ENCODE measurements at regions not wholly inside any gene's neighbourhood (a gene's known extent, or its start where the extent isn't known, plus 50 kb on each side); places are given as distances from the start of the nearest gene placed in this dataset.
"Not testable (repeated sequence)": the region's sequence is repeated elsewhere in the genome, so short reads cannot be mapped to it uniquely, and the experiment has no call there.

- DNase-seq (ENCODE audit: low read depth) = no peak
- no peak overlapping the region for H3K4me3 ChIP-seq (ENCODE audit: low read length)
Measured at GRCh38 chr3:65277798-65278197, 590.0 kb upstream of the ADAMTS9 start.

GRCh38 chr3:65276551-65276950, 588.8 kb upstream of the ADAMTS9 start:
- TF ChIP-seq CTCF (conservative IDR thresholded peaks at IDR 0.05; ENCODE audit: low read depth, low read length) = no peak
- no peak for DNase-seq (ENCODE audit: low read depth)
- no peak overlapping the region for H3K4me3 ChIP-seq (ENCODE audit: low read length)

More at GRCh38 chr3:65277798-65278197, 590.0 kb upstream of the ADAMTS9 start:
- TF ChIP-seq CTCF (conservative IDR thresholded peaks at IDR 0.05; ENCODE audit: low read depth, low read length) = no peak

GRCh38 chr3:65268426-65268825, 580.6 kb upstream of the ADAMTS9 start:
- no peak for DNase-seq (ENCODE audit: low read depth)
- no peak for TF ChIP-seq CTCF (conservative IDR thresholded peaks at IDR 0.05; ENCODE audit: low read depth, low read length)
- no peak overlapping the region for H3K4me3 ChIP-seq (ENCODE audit: low read length)

- no peak for DNase-seq (ENCODE audit: low read depth)
- no peak overlapping the region for H3K4me3 ChIP-seq (ENCODE audit: low read length)
- TF ChIP-seq CTCF (conservative IDR thresholded peaks at IDR 0.05; ENCODE audit: low read depth, low read length) = no peak
Measured at GRCh38 chr3:65265942-65266590, 578.3 kb upstream of the ADAMTS9 start.

- no peak for DNase-seq (ENCODE audit: low read depth)
- no peak overlapping the region for H3K4me3 ChIP-seq (ENCODE audit: low read length)
- TF ChIP-seq CTCF (conservative IDR thresholded peaks at IDR 0.05; ENCODE audit: low read depth, low read length) = no peak
Measured at GRCh38 chr3:65265511-65265910, 577.7 kb upstream of the ADAMTS9 start.

- no peak for DNase-seq (ENCODE audit: low read depth)
- no peak overlapping the region for H3K4me3 ChIP-seq (ENCODE audit: low read length)
- TF ChIP-seq CTCF (conservative IDR thresholded peaks at IDR 0.05; ENCODE audit: low read depth, low read length) = no peak
Measured at GRCh38 chr3:65262548-65262947, 574.7 kb upstream of the ADAMTS9 start.

- no peak for DNase-seq (ENCODE audit: low read depth)
- TF ChIP-seq CTCF (conservative IDR thresholded peaks at IDR 0.05; ENCODE audit: low read depth, low read length) = no peak
- no peak overlapping the region for H3K4me3 ChIP-seq (ENCODE audit: low read length)
Measured at GRCh38 chr3:65259946-65260345, 572.1 kb upstream of the ADAMTS9 start.

GRCh38 chr3:65252914-65253313, 565.1 kb upstream of the ADAMTS9 start:
- not testable (repeated sequence) for DNase-seq (ENCODE audit: low read depth); H3K4me3 ChIP-seq (ENCODE audit: low read length)
